ENCODE measurements at regions not wholly inside any gene's neighbourhood (a gene's known extent, or its start where the extent isn't known, plus 50 kb on each side); places are given as distances from the start of the nearest gene placed in this dataset.

- TF ChIP-seq CTCF (IDR thresholded peaks at IDR 0.05; ENCODE audit: borderline replicate concordance, extremely low read depth, low read length, poor library complexity, severe bottlenecking) (no peak), EZH2 (IDR thresholded peaks at IDR 0.05; ENCODE audit: borderline replicate concordance, low read depth, low read length, severe bottlenecking) (no peak)
These were observed 672.1 kb upstream of the CHD1 start for GRCh38 chr5:99600952-99601351.
